Left hindlimb (tissue), 1 donor: ENCODE measurements at regions not wholly inside any gene's neighbourhood (a gene's known extent, or its start where the extent isn't known, plus 50 kb on each side); places are given as distances from the start of the nearest gene placed in this dataset.

Experiments
- DNase-seq: peaks from one replicate; pipeline ENCODE4 v3.0.0-alpha.2; 2018

- DNase-seq: no peak
These were observed 62.8 kb upstream of the BCAR3 start for GRCh38 chr1:93744299-93744988.

DNA sequence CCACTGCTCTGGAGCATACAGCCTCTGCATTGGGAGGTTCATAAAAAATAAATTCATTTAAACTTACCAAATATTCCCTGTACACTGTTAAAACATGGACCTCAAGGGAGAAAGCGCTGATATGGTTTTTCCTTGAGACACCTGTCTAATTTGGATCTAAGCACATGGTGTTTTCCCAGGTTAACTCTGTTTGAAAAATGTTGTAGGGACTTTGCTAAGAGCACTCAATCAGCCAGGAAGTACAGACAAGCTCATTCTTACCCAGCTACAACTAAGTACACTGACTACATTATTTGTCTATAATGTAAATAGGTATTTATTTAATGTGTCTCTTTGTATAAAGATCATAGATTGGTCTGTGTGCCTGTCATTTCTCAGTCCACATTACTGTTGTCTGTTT, 61.8 kb upstream of the BCAR3 start:
- DNase-seq: no peak

GRCh38 chr1:93740601-93741031, 59.0 kb upstream of the BCAR3 start:
- DNase-seq: peak; percentile 56

DNA sequence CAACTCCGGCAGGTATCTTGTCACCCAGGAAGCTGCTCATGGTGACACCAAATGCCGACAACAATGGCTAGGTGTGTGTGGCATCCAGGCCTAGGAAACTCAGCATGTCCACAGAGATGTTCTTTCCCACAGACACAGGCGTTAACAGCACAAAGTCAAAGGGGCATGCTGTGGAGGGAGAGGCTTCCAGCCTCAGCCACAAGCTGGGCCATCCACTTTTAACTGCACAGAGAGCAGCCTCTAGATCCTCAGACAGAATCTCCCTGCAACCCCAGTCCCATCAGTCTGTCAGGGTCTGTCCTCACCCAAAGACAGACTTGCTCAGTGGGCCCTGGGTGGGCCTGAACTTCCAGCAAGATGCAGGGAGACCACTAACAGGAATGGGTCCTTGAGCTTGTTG, 58.5 kb upstream of the BCAR3 start:
- no peak for DNase-seq

DNA sequence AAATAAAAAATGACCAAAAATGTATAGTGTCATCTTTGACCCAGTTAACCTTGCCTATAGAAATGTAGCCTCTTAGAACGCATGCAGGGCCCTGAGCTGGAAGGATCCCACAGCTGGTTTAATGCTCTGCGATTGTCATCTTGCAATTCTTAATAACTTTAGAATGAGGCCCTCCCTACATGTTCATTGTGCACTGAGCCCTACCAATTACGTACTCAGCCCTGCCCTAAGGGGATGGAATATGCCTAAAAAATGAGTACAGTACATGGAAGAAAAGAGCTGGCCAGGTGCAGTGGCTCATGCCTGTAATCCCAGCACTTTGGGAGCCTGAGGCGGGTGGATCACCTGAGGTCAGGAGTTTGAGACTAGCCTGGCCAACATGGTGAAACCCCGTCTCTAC, 57.8 kb upstream of the BCAR3 start:
- DNase-seq: no peak

GRCh38 chr1:93738926-93739325, 57.3 kb upstream of the BCAR3 start:
- DNase-seq: no peak

GRCh38 chr1:93738075-93738622, 56.5 kb upstream of the BCAR3 start:
- no peak for DNase-seq

- no peak for DNase-seq
These were observed 54.1 kb upstream of the BCAR3 start for GRCh38 chr1:93735722-93736121.

DNA sequence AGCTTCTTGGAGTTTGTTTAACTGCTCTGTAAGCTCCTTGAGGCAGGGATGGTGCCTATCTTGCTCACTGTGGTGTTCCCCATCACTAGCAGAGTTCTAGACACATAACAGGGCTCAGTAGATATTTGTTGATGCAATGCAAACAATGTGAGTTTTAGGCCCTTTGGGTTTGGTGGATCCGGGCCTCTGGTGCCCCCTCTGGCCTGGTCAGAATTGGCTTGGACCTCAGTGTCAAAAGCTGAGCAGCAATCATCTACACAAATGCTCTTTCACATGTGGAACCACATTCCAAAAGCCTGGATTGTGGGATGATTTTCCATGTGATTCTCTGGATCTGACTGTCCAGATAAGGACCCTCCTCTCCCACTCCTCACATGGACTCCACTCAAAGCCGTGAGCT, 53.4 kb upstream of the BCAR3 start:
- no peak for DNase-seq

DNA sequence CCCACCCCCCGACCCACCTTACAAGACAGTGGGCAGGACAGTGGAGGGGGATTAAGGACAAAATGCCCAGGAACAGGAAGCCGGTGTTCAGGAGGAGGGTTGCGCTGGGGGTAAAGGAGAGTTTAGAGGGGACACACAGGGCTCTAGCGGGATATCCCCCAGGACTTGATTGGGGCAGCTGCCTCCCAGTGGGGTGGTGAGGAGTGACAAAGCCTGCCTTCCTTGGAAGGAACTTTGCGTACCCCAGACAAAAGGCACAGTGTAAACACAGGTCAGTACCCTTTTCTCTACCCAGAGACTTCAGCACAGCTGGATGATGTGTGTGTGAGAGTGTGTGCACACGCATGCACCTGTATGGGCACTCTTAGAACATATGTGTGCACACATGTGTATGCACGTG, 51.7 kb upstream of the BCAR3 start:
- DNase-seq: no peak

- DNase-seq: no peak
These were observed 50.9 kb upstream of the BCAR3 start for GRCh38 chr1:93732514-93732913.
